ENCODE measurements at regions not wholly inside any gene's neighbourhood (a gene's known extent, or its start where the extent isn't known, plus 50 kb on each side); places are given as distances from the start of the nearest gene placed in this dataset.

DNA sequence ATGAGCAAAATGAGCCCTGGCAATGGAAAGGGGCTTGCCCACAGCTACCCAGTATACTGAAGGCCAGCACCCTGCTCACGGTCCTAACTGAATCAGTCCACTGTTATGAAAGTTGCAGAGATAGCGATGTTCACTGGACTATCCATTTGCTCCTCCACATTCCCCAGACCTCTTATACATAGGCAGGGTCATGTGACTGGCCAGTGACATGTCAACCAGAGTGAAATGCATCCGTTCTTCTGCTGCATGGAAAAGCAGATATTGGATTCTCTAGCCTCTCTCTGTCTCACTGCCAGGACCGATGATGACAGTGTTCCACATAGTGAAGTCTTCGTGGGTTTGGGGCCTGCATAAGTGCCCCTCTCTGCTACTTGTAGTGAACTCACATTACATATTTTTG lies 503.4 kb downstream of the RPS24 start:
- Histone ChIP-seq H3K4me1 (ENCODE audit: control insufficient read depth, insufficient read depth, low read length) (peaks cover 24% of the 10 kb centered on the region), H3K9ac (ENCODE audit: low read length) (no peak overlapping the region), H3K9me3 (ENCODE audit: control insufficient read depth, low read length) (no peaks in the 10 kb centered on the region), H3K4me3 (ENCODE audit: low read length) (no peak overlapping the region), H3K36me3 (ENCODE audit: control insufficient read depth, insufficient read depth, low read length, severe bottlenecking) (no peaks in the 10 kb centered on the region), H3K27me3 (replicated peaks; ENCODE audit: control insufficient read depth, insufficient read depth, low read length) (no peaks in the 10 kb centered on the region)
- no peak for DNase-seq (ENCODE audit: low read depth)

DNA sequence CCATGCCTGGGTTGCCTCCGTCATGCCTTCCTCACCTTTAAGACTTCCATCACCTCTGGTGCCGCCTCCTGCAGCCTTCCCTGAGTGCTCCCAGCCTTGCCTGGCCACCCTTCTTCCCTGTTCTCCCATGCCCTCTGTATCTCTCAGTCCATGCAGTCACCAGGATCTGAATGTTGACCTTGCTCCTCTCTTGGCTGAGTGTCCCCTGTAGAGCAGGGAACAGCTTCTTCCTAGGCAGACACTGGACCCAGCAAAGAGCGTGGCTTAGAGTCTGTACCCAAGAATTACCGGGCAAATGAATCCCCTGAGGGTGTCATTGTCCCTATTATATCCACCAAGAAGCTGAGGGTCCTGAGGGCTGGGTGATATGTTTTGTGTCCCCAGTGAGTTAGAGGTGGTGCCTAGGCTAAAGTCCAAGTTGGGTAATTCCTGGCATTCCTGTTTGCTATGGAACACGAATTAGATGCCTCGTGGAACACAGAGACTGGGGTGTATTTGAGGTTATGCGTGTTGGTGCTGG lies 505.6 kb downstream of the RPS24 start:
- no peaks in the 10 kb centered on the region for H3K36me3 ChIP-seq (ENCODE audit: control insufficient read depth, insufficient read depth, low read length, severe bottlenecking)
- no peaks in the 10 kb centered on the region for H3K9me3 ChIP-seq (ENCODE audit: control insufficient read depth, low read length)
- no peak overlapping the region for H3K4me3 ChIP-seq (ENCODE audit: low read length)

DNA sequence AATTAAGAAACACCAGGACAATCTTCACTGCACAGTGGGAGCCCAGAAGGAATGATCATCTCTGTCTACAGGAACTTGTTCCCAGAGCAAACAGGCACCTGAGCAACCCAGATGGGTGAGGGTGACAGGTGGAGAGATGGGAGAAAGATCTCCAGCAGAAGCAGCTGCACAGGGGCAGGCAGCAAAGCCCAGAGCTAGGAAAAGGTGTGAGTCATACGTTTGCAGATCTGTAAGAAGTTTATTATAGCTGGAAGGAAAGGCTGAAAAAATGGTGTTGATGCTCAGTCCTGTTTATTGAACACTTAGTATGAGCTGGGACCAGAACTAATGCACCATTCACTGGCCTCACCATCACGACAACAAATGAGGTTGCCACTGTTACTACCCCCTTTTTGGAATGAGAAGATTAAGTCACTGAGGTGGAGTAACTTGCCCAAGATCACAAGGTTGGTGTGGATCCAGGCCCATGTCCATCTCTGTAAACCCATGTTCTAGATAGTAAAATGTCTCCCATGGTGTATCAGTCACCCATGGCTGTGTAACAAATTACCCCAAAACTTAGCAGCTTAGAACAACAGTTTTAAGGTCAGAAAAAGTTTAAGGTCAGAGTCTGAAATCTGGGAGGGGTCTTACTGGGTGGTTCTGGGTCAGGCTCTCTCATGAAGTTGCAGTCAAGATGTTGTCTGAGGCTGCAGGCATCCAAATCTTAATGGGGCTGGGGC lies 506.9 kb downstream of the RPS24 start:
- peaks cover 58% of the 10 kb centered on the region for H3K4me1 ChIP-seq (ENCODE audit: control insufficient read depth, insufficient read depth, low read length)
- H3K36me3 ChIP-seq (ENCODE audit: control insufficient read depth, insufficient read depth, low read length, severe bottlenecking) = no peaks in the 10 kb centered on the region
- H3K9ac ChIP-seq (ENCODE audit: low read length) = no peak overlapping the region
- H3K27me3 ChIP-seq (replicated peaks; ENCODE audit: control insufficient read depth, insufficient read depth, low read length) = no peaks in the 10 kb centered on the region
- no peak overlapping the region for H3K4me3 ChIP-seq (ENCODE audit: low read length)
- no peak for DNase-seq (ENCODE audit: low read depth)
- H3K9me3 ChIP-seq (ENCODE audit: control insufficient read depth, low read length) = no peaks in the 10 kb centered on the region

More for the DNA sequence above, 505.6 kb downstream of the RPS24 start:
- peaks cover 46% of the 10 kb centered on the region for H3K4me1 ChIP-seq (ENCODE audit: control insufficient read depth, insufficient read depth, low read length)
- DNase-seq (ENCODE audit: low read depth) = no peak
- H3K27me3 ChIP-seq (replicated peaks; ENCODE audit: control insufficient read depth, insufficient read depth, low read length) = no peaks in the 10 kb centered on the region
- no peak overlapping the region for H3K9ac ChIP-seq (ENCODE audit: low read length)

DNA sequence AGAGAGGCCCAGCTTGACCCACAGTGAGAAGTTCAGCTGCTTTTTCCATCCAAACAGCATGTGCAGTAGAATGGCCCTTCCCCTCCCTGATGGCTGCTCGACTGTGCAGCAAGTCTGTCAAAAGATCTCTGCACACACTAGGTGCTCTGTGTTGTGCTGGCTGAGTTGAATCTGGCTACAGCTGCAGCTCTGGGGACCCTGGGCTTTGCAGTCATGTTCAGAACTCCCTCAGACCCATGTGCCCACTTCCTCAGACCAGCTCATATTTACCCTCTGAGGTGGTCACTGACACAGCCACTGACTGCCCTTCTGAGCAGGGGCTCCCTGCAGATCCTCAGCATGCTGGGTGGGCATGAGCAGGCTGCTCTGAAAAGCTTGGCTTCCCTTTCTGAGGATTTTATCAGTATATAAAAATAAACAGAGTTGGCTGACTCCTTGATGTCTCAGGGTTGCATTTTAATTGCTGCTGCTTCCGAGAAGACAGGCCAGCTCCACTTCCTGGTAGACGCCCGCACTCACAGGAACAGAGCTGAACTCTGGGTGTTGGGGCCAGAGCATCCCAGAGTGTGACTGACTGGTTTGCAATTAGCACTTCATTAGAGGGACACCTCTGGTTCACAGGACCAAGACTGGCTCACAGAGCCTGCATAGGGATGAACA lies 507.9 kb downstream of the RPS24 start:
- Histone ChIP-seq H3K4me1 (ENCODE audit: control insufficient read depth, insufficient read depth, low read length) (peaks cover 63% of the 10 kb centered on the region), H3K36me3 (ENCODE audit: control insufficient read depth, insufficient read depth, low read length, severe bottlenecking) (no peaks in the 10 kb centered on the region), H3K9ac (ENCODE audit: low read length) (peak overlapping the region; percentile 86), H3K9me3 (ENCODE audit: control insufficient read depth, low read length) (no peaks in the 10 kb centered on the region), H3K27me3 (replicated peaks; ENCODE audit: control insufficient read depth, insufficient read depth, low read length) (no peaks in the 10 kb centered on the region), H3K4me3 (ENCODE audit: low read length) (no peak overlapping the region)
- peak; percentile 16 for DNase-seq (ENCODE audit: low read depth)

DNA sequence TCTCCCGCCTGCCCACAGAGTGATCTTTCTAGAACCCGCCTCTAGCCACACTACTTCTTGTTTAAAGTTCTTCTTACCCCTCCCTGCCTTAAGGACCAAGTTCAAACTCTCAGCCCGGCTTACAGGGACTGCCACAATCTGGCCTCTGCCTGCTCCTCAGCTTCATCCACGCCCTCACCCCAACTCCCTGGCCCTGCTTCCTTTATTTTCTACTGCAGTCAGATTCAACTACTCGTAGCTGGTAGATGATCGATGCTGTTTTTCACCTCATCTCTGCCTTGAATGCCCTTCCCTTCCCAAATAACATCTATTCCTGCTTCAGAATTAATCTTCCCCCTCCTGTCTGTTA lies 508.5 kb downstream of the RPS24 start:
- H3K4me3 ChIP-seq (ENCODE audit: low read length) = no peak overlapping the region
- no peaks in the 10 kb centered on the region for H3K9me3 ChIP-seq (ENCODE audit: control insufficient read depth, low read length)
- peaks cover 63% of the 10 kb centered on the region for H3K4me1 ChIP-seq (ENCODE audit: control insufficient read depth, insufficient read depth, low read length)
- no peak for DNase-seq (ENCODE audit: low read depth)
- H3K27me3 ChIP-seq (replicated peaks; ENCODE audit: control insufficient read depth, insufficient read depth, low read length) = no peaks in the 10 kb centered on the region
- H3K36me3 ChIP-seq (ENCODE audit: control insufficient read depth, insufficient read depth, low read length, severe bottlenecking) = no peaks in the 10 kb centered on the region
- peak overlapping the region; percentile 86 for H3K9ac ChIP-seq (ENCODE audit: low read length)

DNA sequence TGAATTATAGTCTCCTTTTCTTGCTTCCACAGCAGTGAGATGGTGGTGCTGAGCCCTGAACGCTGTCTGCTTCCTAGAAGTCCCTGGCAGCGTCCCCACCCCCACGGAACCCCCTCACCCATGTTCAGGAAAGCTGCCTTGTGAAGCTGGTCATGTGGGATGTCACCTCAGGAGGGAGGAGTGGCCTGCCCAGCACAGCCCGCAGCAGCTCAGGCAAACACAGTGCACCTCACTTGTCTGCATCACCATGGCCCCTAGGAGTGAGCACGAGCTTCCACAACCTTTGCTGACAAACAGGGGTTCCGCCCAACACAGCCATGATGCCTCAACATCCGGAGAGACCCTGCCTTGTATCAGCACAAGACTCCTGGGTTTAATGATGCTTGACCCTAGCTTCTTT lies 508.9 kb downstream of the RPS24 start:
- no peak for DNase-seq (ENCODE audit: low read depth)

DNA sequence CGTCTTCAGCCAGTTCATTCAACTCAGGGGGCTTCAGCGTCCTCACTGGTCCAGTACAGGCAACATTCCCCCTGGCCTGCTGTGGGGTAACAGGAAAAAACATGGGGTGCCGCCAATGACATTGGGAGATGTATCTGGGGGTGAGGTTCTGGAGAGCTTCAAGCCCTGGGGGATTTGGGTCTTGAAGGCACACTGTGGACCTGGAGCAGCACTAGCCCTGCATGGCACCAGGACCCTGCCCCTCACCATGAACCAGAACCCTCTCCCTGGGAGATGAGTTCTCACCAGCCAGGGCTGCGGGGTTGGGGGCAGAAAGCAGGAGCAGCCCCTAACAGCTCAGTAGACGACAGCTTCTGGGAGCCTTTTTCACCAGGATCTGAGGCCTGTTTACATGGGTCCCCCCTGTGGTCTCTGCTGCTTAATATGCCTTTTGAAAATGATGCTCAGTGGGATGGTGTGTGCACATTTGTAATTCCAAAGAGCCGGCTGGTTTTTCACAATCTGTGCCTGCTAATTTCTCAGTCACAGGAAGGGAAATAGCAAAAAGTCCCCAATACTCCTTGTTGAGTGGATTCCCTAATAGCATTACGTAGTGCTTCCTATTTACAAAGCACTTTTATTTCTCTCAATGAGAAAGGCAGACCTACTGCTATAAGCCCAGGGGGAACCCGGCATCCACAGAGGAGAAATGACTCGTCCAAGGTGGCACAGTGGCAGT lies 509.5 kb downstream of the RPS24 start:
- H3K4me3 ChIP-seq (ENCODE audit: low read length) = peak overlapping the region; percentile 13
- H3K9me3 ChIP-seq (ENCODE audit: control insufficient read depth, low read length) = no peaks in the 10 kb centered on the region
- H3K27me3 ChIP-seq (replicated peaks; ENCODE audit: control insufficient read depth, insufficient read depth, low read length) = no peaks in the 10 kb centered on the region
- H3K9ac ChIP-seq (ENCODE audit: low read length) = peak overlapping the region; percentile 86
- no peak for DNase-seq (ENCODE audit: low read depth)
- peaks cover 63% of the 10 kb centered on the region for H3K4me1 ChIP-seq (ENCODE audit: control insufficient read depth, insufficient read depth, low read length)
- no peaks in the 10 kb centered on the region for H3K36me3 ChIP-seq (ENCODE audit: control insufficient read depth, insufficient read depth, low read length, severe bottlenecking)

More for the DNA sequence above, 508.9 kb downstream of the RPS24 start:
- H3K36me3 ChIP-seq (ENCODE audit: control insufficient read depth, insufficient read depth, low read length, severe bottlenecking) = no peaks in the 10 kb centered on the region
- H3K4me3 ChIP-seq (ENCODE audit: low read length) = no peak overlapping the region
- H3K27me3 ChIP-seq (replicated peaks; ENCODE audit: control insufficient read depth, insufficient read depth, low read length) = no peaks in the 10 kb centered on the region
- peak overlapping the region; percentile 86 for H3K9ac ChIP-seq (ENCODE audit: low read length)
- H3K4me1 ChIP-seq (ENCODE audit: control insufficient read depth, insufficient read depth, low read length) = peaks cover 63% of the 10 kb centered on the region
- no peaks in the 10 kb centered on the region for H3K9me3 ChIP-seq (ENCODE audit: control insufficient read depth, low read length)

DNA sequence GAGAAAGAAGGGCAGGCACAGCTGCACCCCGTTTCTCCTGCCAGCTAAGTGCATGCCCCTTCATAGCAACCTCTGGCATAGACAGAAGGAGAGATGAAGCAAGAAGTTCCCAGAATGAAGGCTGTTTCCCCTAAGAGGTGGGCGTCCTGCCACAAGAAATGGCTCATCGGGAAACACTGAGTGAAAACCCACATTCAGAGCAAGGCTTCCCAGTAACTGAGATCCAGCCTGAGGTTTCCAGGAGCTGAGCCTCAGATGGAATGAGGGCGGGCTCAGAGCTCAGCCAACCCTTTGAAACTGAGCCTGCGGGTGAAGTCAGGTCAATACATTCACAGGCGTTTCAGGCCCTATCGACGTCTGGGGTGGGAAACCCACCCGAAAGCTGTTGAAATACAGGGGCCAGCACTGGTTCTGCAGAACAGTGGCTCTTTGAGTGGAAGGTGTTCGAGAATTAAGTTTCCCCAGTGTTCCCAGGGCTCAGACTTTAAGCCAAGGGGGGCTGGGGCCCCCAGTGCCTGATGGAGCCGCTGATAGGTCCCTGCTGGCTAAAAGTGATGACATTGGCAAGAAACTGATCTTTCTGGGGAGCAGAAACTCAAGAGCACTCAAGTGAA lies 510.2 kb downstream of the RPS24 start:
- DNase-seq (ENCODE audit: low read depth) = peak; percentile 74

DNA sequence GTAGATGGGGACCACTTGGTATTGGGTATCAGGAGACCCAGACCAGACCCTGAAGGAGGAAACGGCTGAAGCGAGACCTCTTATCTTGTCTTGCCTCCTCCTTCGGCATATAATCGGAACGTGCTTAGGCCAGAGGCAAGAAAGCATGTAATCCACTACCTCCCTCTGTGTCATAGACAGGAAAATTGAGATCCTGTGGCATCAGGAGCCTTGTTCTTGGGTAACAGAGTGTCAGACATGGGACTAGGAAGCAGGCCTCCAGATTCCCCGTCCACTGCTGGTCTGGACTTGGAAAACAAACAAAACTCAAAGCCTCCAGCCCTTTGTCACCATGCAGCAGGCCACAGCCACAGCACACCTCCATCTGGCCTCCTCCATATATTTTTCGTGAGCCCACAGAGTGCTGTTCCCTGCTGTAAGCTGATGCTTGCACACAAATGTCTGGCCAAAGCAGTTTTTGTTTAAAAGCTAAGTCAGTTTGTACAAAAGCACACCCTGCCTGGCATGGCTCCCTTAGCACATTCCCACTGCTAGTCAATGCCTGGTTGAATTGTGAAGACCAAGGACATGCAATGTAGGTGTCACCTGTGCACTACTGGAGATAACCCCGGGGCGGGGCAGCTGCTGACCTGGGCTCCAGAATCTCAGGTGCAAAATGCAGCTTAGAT lies 510.9 kb downstream of the RPS24 start:
- Histone ChIP-seq H3K9me3 (ENCODE audit: control insufficient read depth, low read length) (no peaks in the 10 kb centered on the region), H3K4me1 (ENCODE audit: control insufficient read depth, insufficient read depth, low read length) (peaks cover 56% of the 10 kb centered on the region), H3K9ac (ENCODE audit: low read length) (peak overlapping the region; percentile 84), H3K36me3 (ENCODE audit: control insufficient read depth, insufficient read depth, low read length, severe bottlenecking) (no peaks in the 10 kb centered on the region), H3K4me3 (ENCODE audit: low read length) (peak overlapping the region; percentile 10), H3K27me3 (replicated peaks; ENCODE audit: control insufficient read depth, insufficient read depth, low read length) (no peaks in the 10 kb centered on the region)
- DNase-seq (ENCODE audit: low read depth) = no peak

More for the DNA sequence above, 510.2 kb downstream of the RPS24 start:
- no peaks in the 10 kb centered on the region for H3K9me3 ChIP-seq (ENCODE audit: control insufficient read depth, low read length)
- no peaks in the 10 kb centered on the region for H3K36me3 ChIP-seq (ENCODE audit: control insufficient read depth, insufficient read depth, low read length, severe bottlenecking)
- peaks cover 63% of the 10 kb centered on the region for H3K4me1 ChIP-seq (ENCODE audit: control insufficient read depth, insufficient read depth, low read length)
- peak overlapping the region; percentile 13 for H3K4me3 ChIP-seq (ENCODE audit: low read length)
- no peaks in the 10 kb centered on the region for H3K27me3 ChIP-seq (replicated peaks; ENCODE audit: control insufficient read depth, insufficient read depth, low read length)
- H3K9ac ChIP-seq (ENCODE audit: low read length) = peak overlapping the region; percentile 86

DNA sequence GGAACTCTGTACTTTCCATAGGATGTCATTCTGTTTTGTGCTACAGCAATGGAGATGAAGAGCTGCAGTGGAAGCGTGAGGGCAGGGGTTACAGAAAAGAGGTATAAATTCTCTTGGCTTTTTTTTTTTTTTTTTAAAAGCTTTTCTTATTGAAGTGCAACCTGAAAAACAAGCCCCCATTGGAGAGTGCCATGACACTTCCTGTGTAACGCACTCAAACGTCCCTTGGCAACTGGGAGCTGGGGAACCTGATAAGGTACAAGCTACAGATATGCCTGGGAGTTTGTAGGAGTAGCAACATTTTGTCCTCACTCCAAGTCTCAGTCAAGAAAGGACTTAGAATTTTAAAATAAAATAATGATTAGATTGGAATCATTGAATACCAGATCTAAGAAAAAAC lies 512.1 kb downstream of the RPS24 start:
- no peak for DNase-seq (ENCODE audit: low read depth)

More for the DNA sequence above, 512.1 kb downstream of the RPS24 start:
- H3K36me3 ChIP-seq (ENCODE audit: control insufficient read depth, insufficient read depth, low read length, severe bottlenecking) = no peaks in the 10 kb centered on the region
- no peaks in the 10 kb centered on the region for H3K27me3 ChIP-seq (replicated peaks; ENCODE audit: control insufficient read depth, insufficient read depth, low read length)
- H3K4me3 ChIP-seq (ENCODE audit: low read length) = no peak overlapping the region
- no peaks in the 10 kb centered on the region for H3K9me3 ChIP-seq (ENCODE audit: control insufficient read depth, low read length)
- peaks cover 48% of the 10 kb centered on the region for H3K4me1 ChIP-seq (ENCODE audit: control insufficient read depth, insufficient read depth, low read length)
- H3K9ac ChIP-seq (ENCODE audit: low read length) = no peak overlapping the region
